ENCODE measurements at regions not wholly inside any gene's neighbourhood (a gene's known extent, or its start where the extent isn't known, plus 50 kb on each side); places are given as distances from the start of the nearest gene placed in this dataset.
"Not testable (repeated sequence)": the region's sequence is repeated elsewhere in the genome, so short reads cannot be mapped to it uniquely, and the experiment has no call there.

DNA sequence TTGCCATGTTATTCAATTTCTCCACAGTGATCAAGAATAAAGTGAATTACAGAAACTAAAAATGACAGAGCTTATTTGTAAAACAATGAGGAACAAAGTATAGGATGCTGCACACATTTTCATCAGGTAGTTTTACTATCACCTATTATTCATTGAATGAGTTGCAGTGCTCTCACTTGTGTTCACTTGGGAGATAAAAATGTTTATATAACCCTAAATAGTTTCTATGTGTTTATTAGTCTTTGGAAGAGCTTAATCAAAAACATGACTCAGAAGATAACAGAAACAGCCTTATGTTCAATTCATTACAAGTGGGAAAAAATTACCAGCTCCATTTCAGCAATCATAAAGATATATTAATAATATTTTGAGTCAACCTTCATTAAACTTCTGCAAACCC lies 796.2 kb downstream of the SLITRK1 start:
- DNase-seq, result no peak

DNA sequence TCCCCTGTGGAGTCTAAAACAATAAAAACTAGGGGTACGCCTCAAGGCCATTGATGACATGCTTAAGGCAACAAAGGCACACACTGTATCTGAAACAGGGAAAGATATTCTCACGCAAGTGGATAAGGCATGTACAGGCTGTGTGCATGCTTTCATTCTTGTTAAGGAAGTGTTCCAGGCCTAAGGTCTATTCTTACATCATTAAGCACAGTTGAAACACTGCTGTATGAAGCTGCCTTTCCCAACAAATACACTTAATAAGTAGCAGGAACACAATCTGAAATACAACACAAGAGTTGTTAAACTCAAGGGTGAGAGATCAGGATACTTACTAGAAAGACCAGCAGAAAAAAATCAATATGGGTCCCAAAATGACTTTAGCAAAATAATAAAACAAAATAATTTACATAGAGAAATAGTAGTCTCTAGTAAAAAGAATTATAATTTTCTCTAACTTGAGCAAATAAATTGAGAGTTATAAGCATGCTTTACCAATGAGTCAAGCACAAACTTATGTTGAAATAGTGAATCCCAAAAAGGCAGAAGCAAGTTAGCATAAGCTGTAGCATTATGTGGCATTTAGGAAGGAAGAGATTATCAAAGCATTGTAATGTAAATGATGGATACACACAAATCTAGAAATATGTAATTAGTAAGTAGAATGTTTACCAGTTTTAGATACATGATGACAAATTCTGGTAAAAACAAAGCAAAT lies 796.9 kb downstream of the SLITRK1 start:
- no peak for DNase-seq

DNA sequence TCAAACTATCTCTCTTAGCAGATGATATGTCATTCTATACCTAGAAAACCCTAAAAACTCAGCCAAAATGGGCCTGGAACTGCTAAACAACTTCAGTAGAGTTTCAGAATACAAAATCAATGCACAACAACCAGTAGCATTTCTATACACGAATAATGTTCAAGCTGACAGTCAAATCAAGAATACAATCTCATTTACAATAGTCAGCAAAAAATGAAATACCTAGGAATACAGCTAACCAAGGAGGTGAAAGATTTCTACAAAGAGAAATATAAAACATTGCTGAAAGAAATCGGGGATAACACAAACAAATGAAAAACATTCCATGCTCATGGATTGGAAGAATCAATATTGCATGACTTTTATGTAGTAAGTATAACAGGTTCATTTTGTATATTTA lies 804.8 kb downstream of the SLITRK1 start:
- no peak for DNase-seq

DNA sequence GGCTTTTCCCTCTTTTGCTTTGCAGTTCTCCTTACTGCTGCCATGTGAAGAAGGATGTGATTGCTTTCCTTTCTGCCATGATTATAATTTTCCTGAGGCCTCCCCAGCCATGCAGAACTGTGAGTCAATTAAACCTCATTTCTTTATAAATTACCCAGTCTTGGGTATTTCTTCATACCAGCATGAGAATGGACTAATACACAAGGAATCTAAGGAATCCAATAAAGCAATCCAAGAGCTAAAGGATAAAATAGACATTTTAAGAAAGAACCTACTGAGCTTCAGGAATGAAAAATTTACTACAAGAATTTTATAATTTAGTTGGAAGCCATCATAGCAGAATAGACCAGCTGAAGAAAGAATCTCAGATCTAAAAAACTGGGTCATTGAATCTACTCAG lies 808.3 kb downstream of the SLITRK1 start:
- not testable (repeated sequence) for DNase-seq

- DNase-seq, result no peak
Observed at GRCh38 chr13:83065108-83065507, 817.2 kb downstream of the SLITRK1 start.

DNA sequence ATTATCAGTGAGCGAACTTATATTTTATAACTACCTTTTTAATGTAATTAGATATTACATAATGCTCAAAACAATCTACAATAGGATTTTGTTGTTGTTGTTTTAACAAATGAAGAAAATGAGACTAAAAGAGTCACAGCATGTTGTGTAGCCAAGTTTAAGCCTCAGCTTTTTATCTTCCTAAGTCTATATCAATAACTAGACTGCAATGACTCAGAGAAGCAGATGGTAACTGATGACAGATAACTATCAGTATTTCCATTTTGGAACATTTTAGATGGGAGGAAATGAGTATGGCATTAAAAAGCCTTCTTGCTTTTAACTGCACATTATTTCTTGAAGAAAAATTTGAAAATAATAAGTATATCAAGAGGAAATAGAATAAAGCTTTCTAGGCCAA lies 825.2 kb downstream of the SLITRK1 start:
- no peak for DNase-seq

- no peak for DNase-seq
Observed at GRCh38 chr13:83056269-83056668, 826.0 kb downstream of the SLITRK1 start.

DNA sequence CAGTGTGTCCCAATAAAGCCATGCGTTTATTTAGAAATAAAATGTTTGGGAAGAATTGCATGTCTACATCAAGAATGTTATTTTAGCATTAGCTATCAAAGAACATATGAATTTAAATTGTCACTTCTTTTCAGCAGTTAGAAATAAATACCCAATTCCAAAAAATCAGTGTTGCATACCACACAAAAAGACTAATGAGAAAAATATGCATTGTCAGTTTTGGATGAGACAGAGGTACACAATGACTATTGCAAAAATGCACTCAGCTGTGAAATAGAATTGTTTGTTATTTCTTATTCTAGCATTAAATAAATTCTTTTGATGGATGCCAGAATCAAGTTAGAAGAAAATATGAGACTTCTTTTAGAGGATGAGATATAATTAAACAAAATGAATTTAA lies 833.9 kb downstream of the SLITRK1 start:
- DNase-seq, result no peak

DNA sequence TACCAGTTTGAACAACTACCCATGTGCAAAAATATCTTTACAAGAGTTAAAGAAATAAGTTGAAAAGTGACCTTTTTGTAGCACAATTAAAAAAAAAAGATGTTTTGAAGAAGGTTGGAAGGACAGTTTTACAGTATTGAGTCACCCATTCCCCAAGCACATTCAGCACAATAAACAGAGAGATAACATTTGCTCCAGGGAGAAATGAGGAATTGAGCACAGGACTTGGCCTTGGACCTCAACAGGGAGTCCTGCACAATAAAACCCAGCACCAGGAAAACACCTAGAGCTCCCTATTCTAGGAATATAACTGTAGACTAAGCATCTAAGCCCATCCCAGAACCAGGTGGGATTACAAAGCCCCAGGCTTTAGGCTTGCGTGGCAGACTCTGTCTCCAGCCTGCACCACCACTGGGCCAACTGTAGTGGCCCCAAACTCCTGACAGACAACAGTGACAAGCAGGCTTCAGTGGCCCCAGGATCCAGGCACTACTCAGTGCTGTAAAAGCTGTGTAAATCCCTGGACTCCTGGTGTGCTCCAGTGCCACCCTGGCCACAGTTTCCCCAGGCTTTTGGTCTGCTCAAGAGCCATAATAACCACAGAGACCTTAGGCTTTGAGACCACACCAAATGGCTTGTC lies 857.2 kb downstream of the SLITRK1 start:
- DNase-seq, result no peak

GRCh38 chr13:83024232-83024631 lies 858.0 kb downstream of the SLITRK1 start:
- DNase-seq, result no peak

GRCh38 chr13:83019986-83020385 lies 862.3 kb downstream of the SLITRK1 start:
- DNase-seq, result no peak

DNA sequence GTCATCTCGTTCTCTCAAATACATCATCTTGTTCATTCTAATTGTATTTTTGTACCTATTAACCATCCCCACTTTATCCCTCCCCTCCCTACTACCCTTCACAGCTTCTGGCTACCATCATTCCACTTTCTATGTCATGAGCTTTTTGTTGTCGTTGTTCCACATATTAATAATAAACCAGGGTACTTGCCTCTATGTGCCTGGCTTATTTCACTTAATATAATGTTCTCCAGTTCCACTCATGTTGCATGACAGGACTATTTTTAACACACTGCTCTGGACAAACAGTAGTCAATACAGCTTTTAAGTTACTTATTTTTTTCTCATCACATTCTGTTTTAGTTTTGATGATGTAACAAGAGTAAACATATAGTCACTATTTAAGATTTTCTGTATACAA lies 872.3 kb downstream of the SLITRK1 start:
- DNase-seq, result no peak

DNA sequence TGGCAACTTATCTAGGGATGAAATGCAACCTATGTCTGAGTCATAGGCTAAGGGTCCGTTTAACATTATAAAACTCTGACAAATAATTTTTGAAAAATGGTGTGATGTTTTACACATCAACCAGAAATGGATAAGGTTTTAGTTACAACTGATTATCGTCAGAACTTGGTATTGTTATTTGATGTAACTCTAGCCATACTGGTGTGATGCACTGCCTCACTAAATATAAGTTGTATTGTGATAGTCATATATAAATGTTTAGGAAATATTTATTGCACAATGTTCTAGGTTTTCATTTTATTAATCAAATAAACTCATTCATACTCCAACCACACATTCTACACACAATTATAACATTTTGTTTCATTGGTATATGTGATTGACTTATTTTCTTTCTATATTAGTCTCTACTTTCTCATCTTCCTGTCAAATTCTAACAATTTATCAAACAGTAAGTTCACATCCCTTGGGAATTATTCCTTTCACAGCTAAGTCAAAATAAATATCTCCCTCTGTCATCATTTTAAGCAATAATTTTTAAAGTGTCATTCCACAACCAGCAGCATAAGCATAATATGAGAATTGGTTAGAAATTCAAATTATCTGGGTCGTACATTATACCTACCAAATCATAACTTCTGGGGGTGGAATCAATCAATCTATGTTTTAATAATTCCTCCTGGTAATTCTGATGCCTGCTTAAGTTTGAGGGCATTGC lies 873.9 kb downstream of the SLITRK1 start:
- DNase-seq, result no peak

GRCh38 chr13:83007226-83007625 lies 875.0 kb downstream of the SLITRK1 start:
- DNase-seq, result no peak

DNA sequence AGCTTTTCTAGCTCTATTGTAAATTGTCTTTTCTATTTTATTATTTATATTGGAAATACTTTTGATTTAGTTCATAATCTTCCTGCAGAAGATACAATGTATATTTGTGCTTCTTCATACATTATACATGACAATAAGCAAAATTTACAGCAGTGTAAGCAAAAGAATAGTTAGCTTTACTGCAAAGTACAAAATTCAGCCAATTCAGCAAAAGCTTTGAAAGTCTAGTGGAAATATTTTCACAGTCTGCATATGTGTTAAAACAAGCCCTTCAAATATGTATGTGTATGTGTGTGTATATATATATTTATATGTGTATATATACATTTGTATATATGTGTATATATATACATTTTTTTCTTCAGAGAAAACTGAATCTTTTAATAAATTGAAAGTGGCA lies 879.1 kb downstream of the SLITRK1 start:
- no peak for DNase-seq

GRCh38 chr13:82993417-82993816 lies 888.9 kb downstream of the SLITRK1 start:
- no peak for DNase-seq

DNA sequence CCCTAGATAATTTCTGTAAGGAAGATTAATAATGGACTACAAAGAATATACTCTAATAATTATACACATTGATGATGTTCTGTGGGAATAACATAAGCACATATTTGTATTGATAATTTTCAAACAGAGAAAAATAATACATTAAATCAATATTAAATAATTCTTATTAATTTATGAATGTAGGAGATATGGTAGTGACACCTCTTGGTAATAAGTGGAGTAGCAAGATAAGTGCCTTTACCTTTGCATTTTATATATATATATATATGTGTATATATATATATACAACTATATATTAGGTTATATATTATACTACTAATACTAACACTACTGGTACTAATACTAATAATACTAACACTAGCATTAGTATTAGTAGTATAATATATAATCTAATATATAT lies 905.8 kb downstream of the SLITRK1 start:
- DNase-seq, result no peak

- no peak for DNase-seq
Observed at GRCh38 chr13:82963226-82964099, 918.8 kb downstream of the SLITRK1 start.

DNA sequence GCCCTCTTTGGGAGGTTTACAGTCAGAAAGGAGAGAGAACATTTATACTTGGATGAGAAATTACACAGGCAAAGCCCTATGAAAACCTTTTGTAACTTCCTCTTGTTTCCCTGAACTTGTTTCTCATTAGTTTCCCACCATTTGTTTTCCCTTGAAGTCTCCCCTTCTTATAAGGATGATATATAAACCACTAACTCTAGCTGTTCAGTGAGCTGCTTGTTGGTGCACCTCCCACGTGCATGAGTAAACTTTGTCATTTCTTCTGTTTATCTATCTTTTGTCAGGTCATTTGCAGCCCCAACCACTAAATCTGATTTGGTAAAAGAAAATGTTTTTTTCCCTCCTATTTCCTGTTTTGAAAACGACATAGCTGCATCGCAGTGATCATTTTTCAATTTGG lies 919.9 kb downstream of the SLITRK1 start:
- no peak for DNase-seq

- no peak for DNase-seq
Observed at GRCh38 chr13:82961757-82962156, 920.5 kb downstream of the SLITRK1 start.

DNA sequence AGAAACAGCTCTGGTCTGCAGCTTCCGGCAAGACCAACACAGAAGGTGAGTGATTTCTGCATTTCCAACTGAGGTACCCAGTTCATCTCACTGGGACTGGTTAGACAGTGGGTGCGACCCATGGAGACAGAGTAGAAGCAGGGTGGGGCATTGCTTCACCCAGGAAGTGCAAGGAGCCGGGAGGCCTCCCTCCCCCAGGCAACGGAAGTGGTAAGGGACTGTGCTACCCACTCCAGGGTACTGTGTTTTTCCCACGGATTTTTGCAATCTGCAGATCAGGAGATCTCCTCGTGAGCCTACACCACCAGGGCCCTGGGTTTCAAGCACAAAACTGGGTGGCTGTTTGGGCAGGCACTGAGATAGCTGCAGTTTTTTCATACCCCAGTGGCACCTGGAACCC lies 929.9 kb downstream of the SLITRK1 start:
- DNase-seq, result not testable (repeated sequence)

GRCh38 chr13:82947683-82948082 lies 934.6 kb downstream of the SLITRK1 start:
- DNase-seq, result no peak

DNA sequence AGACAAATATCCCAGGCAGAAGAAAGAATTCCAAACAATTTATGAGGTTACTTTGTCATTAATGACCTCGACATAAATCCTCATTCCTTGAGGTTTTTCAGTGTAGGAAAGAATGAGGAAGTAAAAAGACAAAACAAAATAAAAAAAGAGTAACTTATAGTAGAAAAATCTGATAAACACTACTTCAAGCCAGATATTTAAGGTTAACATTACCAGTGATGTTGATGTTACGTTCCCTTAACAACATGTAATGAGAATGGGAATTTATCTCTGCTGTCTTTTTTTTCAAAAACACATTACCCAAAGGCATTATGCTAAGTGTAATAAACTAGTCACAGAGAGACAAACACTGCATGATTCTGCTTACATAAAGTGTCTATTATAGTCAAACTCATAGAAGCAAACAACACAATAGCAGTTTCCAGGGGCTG lies 935.1 kb downstream of the SLITRK1 start:
- no peak for DNase-seq

Data from retina (tissue), 1 donor.